ENCODE measurements at regions not wholly inside any gene's neighbourhood (a gene's known extent, or its start where the extent isn't known, plus 50 kb on each side); places are given as distances from the start of the nearest gene placed in this dataset.
"Not testable (repeated sequence)": the region's sequence is repeated elsewhere in the genome, so short reads cannot be mapped to it uniquely, and the experiment has no call there.

DNA sequence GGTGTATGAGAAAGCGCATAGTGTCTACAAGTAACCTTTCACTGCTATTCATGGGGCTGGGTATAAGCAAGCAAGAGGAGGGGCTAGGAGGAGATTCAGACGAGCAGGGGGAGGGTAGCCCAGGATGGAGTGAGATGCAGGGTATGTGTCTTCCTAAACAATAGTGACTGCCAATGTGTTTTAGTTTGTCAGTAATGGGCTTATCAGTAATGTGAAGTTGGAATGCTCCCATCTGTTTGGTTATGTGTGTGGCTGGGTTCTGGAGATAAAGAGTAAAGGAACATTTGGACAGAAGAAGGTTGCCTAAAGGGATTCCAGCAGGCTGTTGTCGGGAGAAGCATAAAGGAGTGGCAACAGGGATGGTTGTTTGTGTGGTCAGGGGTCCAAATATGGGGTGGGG, 62.7 kb upstream of the EZR start:
- not testable (repeated sequence) for DNase-seq

DNA sequence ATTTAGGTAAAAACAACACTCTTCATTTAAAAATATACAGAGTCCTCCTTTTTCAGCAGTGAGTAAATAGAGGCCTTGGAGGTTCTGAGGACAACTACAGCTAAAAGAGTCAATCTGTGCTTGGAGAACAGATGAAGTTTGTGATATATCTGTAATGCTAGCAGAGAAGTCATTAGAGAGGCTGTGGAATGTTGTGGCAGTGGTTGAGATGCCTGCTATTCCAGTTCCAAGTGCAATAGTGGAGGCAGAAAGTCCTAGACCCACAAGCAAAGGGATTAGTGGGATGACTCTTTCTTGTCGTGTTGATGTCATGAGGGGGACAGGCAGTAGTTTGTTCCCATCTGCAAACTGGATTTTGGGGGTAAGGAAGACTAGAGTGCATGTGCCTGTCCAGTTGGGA, 62.1 kb upstream of the EZR start:
- DNase-seq = not testable (repeated sequence)

DNA sequence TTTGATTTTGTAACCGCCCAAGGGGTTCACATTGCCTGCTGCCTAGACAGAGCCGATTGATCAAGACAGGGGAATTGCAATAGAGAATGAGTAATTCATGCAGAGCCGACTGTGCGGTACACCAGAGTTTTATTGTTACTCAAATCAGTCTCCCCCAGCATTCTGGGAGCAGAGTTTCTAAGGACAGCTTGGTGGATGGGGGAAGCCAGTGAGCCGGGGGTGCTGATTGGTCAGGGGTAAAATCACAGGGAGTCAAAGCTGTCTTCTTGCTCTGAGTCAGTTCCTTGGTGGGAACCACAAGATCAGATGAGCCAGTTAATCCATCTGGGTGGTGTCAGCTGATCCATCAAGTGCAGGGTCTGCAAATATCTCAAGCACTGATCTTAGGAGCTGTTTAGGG, 60.0 kb upstream of the EZR start:
- peak; percentile 76 to 82 for DNase-seq

DNA sequence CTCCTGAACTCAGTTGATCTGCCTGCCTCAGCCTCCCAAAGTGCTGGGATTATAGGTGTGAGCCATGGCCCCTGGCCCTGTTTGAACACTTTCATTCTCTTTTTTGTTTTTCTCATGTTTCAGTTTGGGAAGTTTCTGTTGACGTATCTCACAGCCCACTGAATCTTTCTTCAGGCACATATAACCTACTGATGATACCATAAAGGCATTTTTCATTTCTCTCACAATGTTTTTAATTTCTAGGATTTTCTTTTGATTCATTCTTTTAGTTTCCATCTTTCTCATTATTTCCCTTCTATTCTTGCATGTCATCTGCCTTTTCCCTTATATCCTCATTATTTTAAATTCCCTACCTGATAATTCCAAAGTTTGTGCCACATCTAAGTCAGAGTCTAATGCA, 58.5 kb upstream of the EZR start:
- no peak for DNase-seq

DNA sequence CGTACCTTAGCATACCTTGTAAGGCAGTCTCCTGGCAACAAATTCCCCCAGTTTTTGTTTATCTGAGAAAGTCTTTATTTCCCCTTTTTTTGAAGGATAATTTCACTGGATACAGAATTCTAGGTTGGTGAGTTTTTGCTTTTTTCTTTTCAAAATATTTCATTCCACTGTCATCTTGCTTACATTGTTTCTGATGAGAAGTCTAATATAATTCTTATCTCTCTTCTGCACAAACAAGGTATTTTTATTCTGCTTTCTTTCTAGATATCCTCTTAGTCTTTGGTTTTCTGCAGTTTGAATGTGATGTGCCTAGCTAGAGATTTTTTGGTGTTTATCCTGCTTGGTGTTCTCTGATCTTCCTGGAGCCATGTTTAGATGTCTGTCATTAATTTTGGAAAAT, 57.7 kb upstream of the EZR start:
- DNase-seq = no peak

DNA sequence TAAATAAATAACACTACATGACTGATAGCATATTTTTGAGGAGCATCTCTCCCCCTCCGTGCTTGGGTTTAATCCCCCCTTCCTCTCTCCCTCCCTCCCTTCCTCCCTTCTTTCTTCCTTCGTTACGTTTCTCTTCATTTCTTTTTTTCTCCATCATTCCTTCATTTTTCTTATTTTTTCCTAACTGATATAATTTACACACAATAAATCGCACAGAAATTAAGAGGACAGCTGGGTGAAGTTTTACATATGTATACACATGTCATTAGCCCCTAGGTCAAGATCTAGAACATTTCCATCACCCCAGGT, 51.4 kb upstream of the EZR start:
- no peak for DNase-seq

DNA sequence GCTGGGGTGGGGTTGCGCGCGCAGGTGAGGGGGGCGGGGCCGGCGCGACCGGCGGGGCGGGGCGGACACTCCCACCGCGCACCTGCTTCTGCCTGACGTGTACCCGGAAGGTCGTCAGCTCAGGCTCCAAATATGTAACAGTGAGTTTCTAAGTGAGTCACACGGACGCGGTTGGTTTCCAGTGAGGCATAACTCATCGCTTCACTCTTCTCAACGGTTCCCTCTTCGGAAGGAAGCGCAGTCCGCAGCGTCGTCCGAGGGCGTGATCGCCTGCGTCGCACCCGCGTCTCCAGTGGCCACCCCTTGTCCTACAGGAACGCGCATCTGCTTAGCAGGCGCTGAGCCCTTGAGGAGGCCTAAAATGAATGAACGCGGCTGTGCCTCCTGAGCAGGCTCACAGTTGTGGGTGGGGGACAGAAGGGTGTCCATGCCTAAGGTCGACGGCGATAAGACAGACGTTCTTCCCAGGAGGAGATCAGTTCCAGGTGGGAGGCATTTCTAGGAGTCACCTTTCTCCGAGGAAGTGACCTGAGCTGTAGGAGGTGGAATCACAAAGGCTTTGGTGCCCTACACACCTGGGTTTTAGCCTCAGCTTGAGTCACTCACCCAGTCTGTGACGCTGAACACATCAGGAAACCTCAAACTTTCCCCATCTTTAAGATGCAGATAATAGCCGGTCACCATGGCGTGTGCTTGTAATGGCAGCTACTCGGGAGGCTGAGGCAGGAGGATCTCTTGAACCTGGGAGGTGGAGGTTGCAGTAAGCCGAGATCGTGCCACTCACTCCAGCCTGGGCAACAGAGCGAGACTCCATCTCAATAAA, 50.9 kb upstream of the EZR start:
- DNase-seq = no peak

DNA sequence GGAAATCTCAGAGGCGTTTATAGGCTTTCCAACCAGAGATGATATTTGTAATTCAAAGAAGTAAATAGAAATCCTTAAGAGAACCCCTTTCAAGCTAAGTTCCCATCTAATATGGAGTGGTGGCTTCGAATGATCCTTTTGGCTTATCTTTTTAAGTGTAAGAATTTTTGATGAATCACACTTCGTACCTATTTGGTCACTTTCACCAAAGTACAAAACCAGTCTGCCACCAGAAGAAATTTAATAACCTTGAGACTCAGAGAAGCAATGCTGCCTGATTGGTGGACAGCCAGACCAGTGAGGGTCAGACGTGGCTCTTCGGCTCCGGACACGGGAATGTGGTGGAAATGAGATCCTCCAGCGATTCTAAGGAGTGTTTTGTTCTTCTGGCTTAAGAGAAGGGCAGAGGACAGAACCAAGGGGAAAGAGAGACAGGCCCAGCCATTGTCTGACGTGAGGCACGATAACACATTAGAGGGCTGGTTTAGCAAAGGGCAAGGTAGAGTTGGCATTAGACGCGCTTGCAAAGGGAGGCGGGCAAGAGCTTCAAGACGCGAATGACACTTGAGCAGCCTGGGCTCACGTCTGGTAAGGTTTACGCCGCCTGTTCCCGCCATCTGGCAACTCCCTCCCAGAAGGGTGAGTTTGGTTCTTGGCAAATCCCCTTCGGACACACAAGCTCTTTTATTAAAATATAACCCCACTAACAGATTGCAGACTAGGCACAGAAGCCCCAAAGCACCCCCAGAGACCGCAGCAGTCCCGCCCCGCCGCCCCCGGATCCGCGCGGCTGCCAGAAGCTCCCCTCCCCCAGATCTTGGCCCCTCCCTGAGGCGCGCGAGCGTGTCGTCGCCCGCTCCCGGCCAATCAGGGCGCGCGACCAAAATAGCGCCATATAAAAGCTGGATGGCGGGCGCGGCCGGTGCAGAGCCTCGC, 50.0 kb upstream of the EZR start:
- peak; percentile 96 to 97 for DNase-seq
